GM12874 (cell line): ENCODE measurements at regions not wholly inside any gene's neighbourhood (a gene's known extent, or its start where the extent isn't known, plus 50 kb on each side); places are given as distances from the start of the nearest gene placed in this dataset.

Experiments
- CTCF ChIP-seq: IDR thresholded peaks from 2 replicates; pipeline ENCODE4 v1.5.1; 2011; ENCODE audit warnings: low read depth, mild to moderate bottlenecking, control low read depth, low read length, moderate library complexity; ENCODE audit not compliant: insufficient read depth

- TF ChIP-seq CTCF = no peak
These were observed 382.0 kb upstream of the SOX14 start for GRCh38 chr3:137382005-137382594.

- no peak for TF ChIP-seq CTCF
These were observed 378.2 kb upstream of the SOX14 start for GRCh38 chr3:137385922-137386321.

- TF ChIP-seq CTCF = no peak
These were observed 354.5 kb upstream of the SOX14 start for GRCh38 chr3:137409584-137409983.

GRCh38 chr3:137410028-137410427, 354.1 kb upstream of the SOX14 start:
- TF ChIP-seq CTCF = no peak

GRCh38 chr3:137420198-137420995, 343.7 kb upstream of the SOX14 start:
- no peak for TF ChIP-seq CTCF

GRCh38 chr3:137438561-137438960, 325.6 kb upstream of the SOX14 start:
- no peak for TF ChIP-seq CTCF

- TF ChIP-seq CTCF = no peak
These were observed 303.2 kb upstream of the SOX14 start for GRCh38 chr3:137460944-137461343.
